ENCODE measurements at regions not wholly inside any gene's neighbourhood (a gene's known extent, or its start where the extent isn't known, plus 50 kb on each side); places are given as distances from the start of the nearest gene placed in this dataset.

DNA sequence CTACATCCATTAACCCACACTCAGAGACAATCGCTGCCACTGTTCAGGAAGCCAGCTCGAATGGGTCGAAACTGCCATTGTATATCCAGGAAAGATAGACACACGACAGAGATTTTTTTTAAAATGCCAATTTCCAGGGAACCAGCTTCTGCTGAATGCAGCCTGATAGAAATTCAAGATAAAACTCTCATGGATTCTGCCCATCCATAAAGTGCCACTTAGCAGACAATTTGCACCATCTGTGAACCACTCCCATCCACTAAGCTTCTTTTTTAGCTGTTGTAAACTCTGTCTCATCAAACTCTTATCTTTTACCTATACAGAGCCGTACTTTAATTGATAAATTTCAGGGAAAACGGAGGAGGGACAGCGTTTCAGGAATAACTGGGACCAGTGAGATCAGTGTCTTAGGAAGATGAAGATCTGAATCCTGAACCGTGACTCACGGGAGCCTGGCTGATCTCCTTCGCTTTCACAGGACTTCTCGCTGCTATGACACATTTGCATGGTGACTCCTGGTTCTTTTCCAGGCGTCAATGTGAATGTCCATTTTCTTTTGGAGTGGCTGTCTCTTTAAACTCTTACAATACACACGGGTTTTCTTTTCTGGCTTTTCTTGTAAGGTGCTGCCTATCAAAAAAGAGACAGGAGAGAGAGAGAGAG is 103.4 kb downstream of the FAM204A start:
- TF ChIP-seq, protein P1, sequence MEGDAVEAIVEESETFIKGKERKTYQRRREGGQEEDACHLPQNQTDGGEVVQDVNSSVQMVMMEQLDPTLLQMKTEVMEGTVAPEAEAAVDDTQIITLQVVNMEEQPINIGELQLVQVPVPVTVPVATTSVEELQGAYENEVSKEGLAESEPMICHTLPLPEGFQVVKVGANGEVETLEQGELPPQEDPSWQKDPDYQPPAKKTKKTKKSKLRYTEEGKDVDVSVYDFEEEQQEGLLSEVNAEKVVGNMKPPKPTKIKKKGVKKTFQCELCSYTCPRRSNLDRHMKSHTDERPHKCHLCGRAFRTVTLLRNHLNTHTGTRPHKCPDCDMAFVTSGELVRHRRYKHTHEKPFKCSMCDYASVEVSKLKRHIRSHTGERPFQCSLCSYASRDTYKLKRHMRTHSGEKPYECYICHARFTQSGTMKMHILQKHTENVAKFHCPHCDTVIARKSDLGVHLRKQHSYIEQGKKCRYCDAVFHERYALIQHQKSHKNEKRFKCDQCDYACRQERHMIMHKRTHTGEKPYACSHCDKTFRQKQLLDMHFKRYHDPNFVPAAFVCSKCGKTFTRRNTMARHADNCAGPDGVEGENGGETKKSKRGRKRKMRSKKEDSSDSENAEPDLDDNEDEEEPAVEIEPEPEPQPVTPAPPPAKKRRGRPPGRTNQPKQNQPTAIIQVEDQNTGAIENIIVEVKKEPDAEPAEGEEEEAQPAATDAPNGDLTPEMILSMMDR (IDR thresholded peaks at IDR 0.05), result no peak
- TF ChIP-seq POLR2AphosphoS5 (IDR thresholded peaks at IDR 0.05) (no peak), POLR2A (IDR thresholded peaks at IDR 0.05) (no peak)

All from prostate gland (tissue), 2 donors.